ENCODE measurements at regions not wholly inside any gene's neighbourhood (a gene's known extent, or its start where the extent isn't known, plus 50 kb on each side); places are given as distances from the start of the nearest gene placed in this dataset.

- TF ChIP-seq POLR2A (IDR thresholded peaks at IDR 0.05) (no peak), CTCF (IDR thresholded peaks at IDR 0.05) (no peak)
Measured at GRCh38 chr22:48622891-48623545, 1204.7 kb downstream of the BRD1 start.

Data from adrenal gland (tissue), 5 donors.